HEK293T (cell line): ENCODE measurements at regions not wholly inside any gene's neighbourhood (a gene's known extent, or its start where the extent isn't known, plus 50 kb on each side); places are given as distances from the start of the nearest gene placed in this dataset.

Experiments
- CTCF ChIA-PET: fragments of 350-600 bp; formaldehyde crosslinking; extraction: SDS; loops from one replicate; lab custom pipeline; 2021; ENCODE audit warnings: antibody characterized with exemption, inconsistent platforms; lab: Yijun Ruan, JAX
- POLR2A ChIA-PET: fragments of 350-600 bp; formaldehyde crosslinking; extraction: SDS; loops from one replicate; lab custom pipeline; 2020; ENCODE audit warnings: antibody characterized with exemption, inconsistent platforms; lab: Yijun Ruan, JAX
- DNase-seq: peaks from one replicate; pipeline ENCODE4 v3.0.0; 2012; ENCODE audit warnings: mixed read lengths; ENCODE audit errors: extremely low spot score
- ARNT ChIP-seq: fragments of 450-650 bp; IDR thresholded peaks from 2 replicates; pipeline ENCODE4 v1.6.1; 2017; ENCODE audit warnings: mild to moderate bottlenecking
- BHLHE40 ChIP-seq: fragments of 450-650 bp; IDR thresholded peaks from 2 replicates; pipeline ENCODE4 v1.6.1; 2016; ENCODE audit warnings: mild to moderate bottlenecking, moderate library complexity, borderline replicate concordance
- CTBP1 ChIP-seq: fragments of 450-650 bp; IDR thresholded peaks from 2 replicates; pipeline ENCODE4 v1.6.1; 2016; ENCODE audit warnings: borderline replicate concordance
- ELF4 ChIP-seq: fragments of 450-650 bp; IDR thresholded peaks from 2 replicates; pipeline ENCODE4 v1.6.1; 2017; ENCODE audit warnings: antibody characterized with exemption
- FOXA1 ChIP-seq: fragments of 450-650 bp; IDR thresholded peaks from 2 replicates; pipeline ENCODE4 v1.6.1; 2016; ENCODE audit warnings: mild to moderate bottlenecking
- FOXK2 ChIP-seq: fragments of 450-650 bp; IDR thresholded peaks from 2 replicates; pipeline ENCODE4 v1.6.1; 2016; ENCODE audit warnings: mild to moderate bottlenecking
- FOXM1 ChIP-seq: fragments of 450-650 bp; IDR thresholded peaks from 2 replicates; pipeline ENCODE4 v1.6.1; 2017; ENCODE audit warnings: mild to moderate bottlenecking, borderline replicate concordance
- HDGF ChIP-seq: fragments of 450-650 bp; IDR thresholded peaks from 2 replicates; pipeline ENCODE4 v1.6.1; 2017; ENCODE audit warnings: antibody characterized with exemption, borderline replicate concordance
- L3MBTL2 ChIP-seq: fragments of 450-650 bp; conservative IDR thresholded peaks from 2 replicates; pipeline ENCODE4 v1.6.1; 2016; ENCODE audit warnings: mild to moderate bottlenecking
- LEF1 ChIP-seq: fragments of 450-650 bp; IDR thresholded peaks from 2 replicates; pipeline ENCODE4 v1.6.1; 2017; ENCODE audit warnings: mild to moderate bottlenecking, borderline replicate concordance
- NFRKB ChIP-seq: fragments of 450-650 bp; IDR thresholded peaks from 2 replicates; pipeline ENCODE4 v1.6.1; 2016; ENCODE audit warnings: mild to moderate bottlenecking, moderate library complexity
- SP1 ChIP-seq: fragments of 450-650 bp; IDR thresholded peaks from 2 replicates; pipeline ENCODE4 v1.6.1; 2017
- SUZ12 ChIP-seq: fragments of 450-650 bp; IDR thresholded peaks from 2 replicates; pipeline ENCODE4 v1.6.1; 2016; ENCODE audit warnings: mild to moderate bottlenecking
- TARDBP ChIP-seq: fragments of 450-650 bp; IDR thresholded peaks from 2 replicates; pipeline ENCODE4 v1.6.1; 2016
- ZNF384 ChIP-seq: fragments of 450-650 bp; IDR thresholded peaks from 2 replicates; pipeline ENCODE4 v1.6.1; 2016
- TF ChIP-seq, protein P1 (sequence below): fragments of 450-650 bp; IDR thresholded peaks from 2 replicates; pipeline ENCODE4 v1.6.1; 2016

DNA sequence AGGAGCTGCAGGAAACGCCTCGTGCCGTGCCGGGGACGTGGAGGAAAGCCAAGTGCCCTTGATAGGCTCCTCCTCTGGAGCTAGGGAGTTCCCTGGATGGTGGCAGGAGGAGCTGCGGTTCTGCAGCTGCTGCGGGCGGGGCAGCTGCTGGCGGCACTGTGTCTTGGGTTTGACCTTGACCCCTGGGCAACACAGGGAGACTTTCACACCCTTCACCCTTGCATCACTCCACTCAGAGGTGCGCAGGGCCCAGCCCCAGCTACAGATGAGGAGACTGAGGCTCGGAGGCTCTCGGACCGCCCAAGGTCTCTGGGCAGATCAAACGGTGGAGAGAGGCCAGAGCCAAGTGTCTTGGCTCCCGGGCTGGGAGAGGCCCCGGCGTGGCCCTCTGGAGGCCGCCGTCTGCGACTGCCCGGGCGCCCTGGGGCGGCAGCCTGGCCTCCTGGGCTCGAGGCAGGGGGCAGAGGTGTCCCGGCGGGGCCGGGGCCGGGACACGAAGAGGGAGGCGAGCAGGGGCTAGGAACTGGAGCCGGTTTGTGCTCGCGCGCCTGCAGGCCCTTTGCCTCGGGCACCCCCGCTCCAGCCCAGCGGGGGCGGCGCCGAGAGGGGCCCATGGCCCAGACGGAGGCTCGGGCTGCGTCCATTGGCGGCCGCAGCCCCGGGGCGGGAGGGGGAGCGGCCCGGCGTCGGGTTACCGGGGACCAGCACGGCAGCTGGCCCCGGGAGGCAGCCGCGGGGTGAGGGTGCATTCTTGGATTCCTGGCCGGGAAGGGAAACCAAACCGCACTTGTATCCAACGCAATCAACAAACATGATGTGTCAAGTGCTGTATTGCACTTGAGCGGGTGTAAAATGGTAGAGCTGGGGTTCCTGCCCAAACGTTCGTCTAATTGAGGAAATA lies 129.6 kb upstream of the SLC1A4 start:
- peak; percentile 61 for DNase-seq

GRCh38 chr2:64860276-64860885 lies 128.8 kb upstream of the SLC1A4 start:
- no peak for TF ChIP-seq FOXK2
- TF ChIP-seq L3MBTL2 = no peak
- no peak for TF ChIP-seq HDGF
- POLR2A ChIA-PET = interaction anchor here (0.7 to 2.5 kb wide), 3 partner anchors 93 to 209 kb away, joined by 3 to 8 read pairs (median 7); partner anchors contain the start of gene SERTAD2
- no peak for DNase-seq
- CTCF ChIA-PET = no interaction called here

More for the DNA sequence above, 129.6 kb upstream of the SLC1A4 start:
- TF ChIP-seq FOXK2 (no peak), L3MBTL2 (peak; percentile 65)
- ChIA-PET POLR2A (interaction anchor here (0.7 to 2.5 kb wide), 9 partner anchors 21 to 251 kb away, joined by 3 to 8 read pairs (median 4); partner anchors contain the start of genes CEP68 and SERTAD2), CTCF (interaction anchor here (0.9 to 1.2 kb wide), 2 partner anchors 28 to 211 kb away, joined by 3 read pairs; no protein-coding TSS in a partner anchor)

DNA sequence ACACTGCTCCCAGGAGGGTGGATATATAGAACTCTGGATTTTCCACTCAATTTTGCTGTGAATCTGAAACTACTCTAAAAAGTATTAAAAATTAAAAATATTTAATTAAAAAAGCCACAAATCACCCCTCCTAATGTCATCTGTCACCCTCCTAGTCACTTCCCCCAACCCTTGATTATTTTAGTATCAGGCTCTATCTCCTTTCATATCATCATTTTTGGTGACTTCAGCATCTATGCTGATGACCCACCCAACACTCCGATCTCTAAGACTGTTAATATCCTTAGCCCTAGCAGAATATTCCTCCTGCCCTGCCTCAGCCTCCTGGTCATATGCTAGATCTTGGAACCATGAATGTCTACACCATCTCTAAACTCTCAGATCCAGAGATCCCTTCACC lies 128.3 kb upstream of the SLC1A4 start:
- DNase-seq = no peak
- POLR2A ChIA-PET = no interaction called here
- CTCF ChIA-PET = interaction anchor here (0.7 kb wide), 1 partner anchor 321 kb away, joined by 4 read pairs; no protein-coding TSS in a partner anchor

DNA sequence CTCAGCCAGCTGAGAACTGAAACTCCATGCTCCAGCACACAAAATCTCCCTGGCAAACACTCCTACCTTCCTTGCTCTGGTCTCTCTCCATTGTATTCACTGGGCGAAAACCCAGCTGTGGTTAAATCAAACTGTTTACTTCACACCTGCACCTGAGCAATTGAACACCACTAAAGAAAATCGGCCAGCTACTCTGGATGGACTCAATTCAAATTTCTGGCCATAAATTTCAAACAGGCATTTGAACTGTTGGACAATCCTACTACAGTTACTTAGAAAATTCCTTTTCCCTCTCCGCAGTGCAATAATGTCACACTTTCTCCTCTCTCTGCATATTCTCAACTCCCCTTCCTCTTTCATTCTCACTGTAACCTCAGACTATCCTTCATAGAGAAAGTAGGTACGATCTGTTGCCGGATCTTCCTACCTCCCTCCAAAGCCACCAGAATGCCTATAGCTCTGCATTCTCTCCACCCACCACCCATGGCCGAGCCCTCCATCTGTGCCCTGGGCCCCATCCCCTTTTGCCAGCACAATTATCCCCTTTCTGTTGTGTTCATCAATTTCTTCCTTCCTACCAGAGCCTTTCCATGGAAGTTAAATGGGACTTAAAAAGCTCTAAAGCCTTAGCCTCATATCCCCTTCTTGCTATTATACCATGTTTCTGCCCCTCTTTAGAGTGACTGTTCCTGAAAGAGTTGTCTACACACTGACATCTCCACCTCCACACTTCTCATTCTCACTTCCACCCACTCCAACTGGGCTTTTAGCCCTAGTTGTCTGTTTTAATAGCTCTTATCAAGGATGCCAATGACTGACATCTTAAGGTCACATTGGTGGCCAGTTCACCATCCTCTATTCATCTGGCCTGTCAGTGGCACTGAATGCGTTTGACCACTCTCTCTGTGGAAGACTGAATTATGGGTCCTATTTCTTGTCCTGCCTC lies 127.5 kb upstream of the SLC1A4 start:
- ChIA-PET POLR2A (interaction anchor here (0.7 kb wide), 1 partner anchor 62 kb away, joined by 3 read pairs; no protein-coding TSS in a partner anchor), CTCF (interaction anchor here (0.6 to 0.7 kb wide), 2 partner anchors 134 to 322 kb away, joined by 3 to 4 read pairs; no protein-coding TSS in a partner anchor)
- TF ChIP-seq NFRKB (no peak), BHLHE40 (no peak), ZNF384 (no peak)
- no peak for DNase-seq

More for the DNA sequence above, 128.3 kb upstream of the SLC1A4 start:
- no peak for TF ChIP-seq CTBP1
- no peak for TF ChIP-seq TARDBP
- no peak for TF ChIP-seq BHLHE40
- TF ChIP-seq L3MBTL2 = no peak
- TF ChIP-seq ARNT = no peak
- no peak for TF ChIP-seq HDGF
- no peak for TF ChIP-seq NFRKB
- TF ChIP-seq FOXM1 = no peak
- TF ChIP-seq FOXA1 = no peak
- no peak for TF ChIP-seq ELF4

DNA sequence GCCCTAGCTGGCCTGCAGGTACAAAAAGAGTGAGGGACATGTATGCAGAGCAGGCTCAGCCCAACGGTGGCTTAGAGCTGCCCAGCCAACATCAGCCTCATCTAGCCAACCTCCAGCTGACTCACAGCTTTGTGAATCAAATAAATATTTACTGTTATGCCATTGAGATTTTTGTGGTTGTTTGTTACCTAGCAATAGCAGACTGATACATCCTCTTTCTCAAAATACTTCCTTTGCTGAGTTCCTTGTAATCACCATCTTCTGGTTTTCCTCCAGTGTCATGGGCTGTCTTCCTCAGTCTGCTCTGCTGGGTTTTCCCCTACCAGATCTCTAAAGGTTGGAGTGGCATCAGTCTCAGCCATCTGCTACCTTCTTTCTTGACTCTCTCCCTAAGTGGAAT lies 126.6 kb upstream of the SLC1A4 start:
- POLR2A ChIA-PET = interaction anchor here (0.7 kb wide), 2 partner anchors 62 to 112 kb away, joined by 3 read pairs; no protein-coding TSS in a partner anchor
- no peak for DNase-seq
- CTCF ChIA-PET = no interaction called here
- TF ChIP-seq ZNF384 = no peak
- no peak for TF ChIP-seq L3MBTL2
- no peak for TF ChIP-seq ARNT
- TF ChIP-seq SUZ12 = no peak
- no peak for TF ChIP-seq LEF1
- no peak for TF ChIP-seq FOXM1
- TF ChIP-seq CTBP1 = no peak
- TF ChIP-seq FOXA1 = no peak
- no peak for TF ChIP-seq ELF4
- TF ChIP-seq, protein P1, sequence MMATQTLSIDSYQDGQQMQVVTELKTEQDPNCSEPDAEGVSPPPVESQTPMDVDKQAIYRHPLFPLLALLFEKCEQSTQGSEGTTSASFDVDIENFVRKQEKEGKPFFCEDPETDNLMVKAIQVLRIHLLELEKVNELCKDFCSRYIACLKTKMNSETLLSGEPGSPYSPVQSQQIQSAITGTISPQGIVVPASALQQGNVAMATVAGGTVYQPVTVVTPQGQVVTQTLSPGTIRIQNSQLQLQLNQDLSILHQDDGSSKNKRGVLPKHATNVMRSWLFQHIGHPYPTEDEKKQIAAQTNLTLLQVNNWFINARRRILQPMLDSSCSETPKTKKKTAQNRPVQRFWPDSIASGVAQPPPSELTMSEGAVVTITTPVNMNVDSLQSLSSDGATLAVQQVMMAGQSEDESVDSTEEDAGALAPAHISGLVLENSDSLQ = no peak
- no peak for TF ChIP-seq NFRKB

DNA sequence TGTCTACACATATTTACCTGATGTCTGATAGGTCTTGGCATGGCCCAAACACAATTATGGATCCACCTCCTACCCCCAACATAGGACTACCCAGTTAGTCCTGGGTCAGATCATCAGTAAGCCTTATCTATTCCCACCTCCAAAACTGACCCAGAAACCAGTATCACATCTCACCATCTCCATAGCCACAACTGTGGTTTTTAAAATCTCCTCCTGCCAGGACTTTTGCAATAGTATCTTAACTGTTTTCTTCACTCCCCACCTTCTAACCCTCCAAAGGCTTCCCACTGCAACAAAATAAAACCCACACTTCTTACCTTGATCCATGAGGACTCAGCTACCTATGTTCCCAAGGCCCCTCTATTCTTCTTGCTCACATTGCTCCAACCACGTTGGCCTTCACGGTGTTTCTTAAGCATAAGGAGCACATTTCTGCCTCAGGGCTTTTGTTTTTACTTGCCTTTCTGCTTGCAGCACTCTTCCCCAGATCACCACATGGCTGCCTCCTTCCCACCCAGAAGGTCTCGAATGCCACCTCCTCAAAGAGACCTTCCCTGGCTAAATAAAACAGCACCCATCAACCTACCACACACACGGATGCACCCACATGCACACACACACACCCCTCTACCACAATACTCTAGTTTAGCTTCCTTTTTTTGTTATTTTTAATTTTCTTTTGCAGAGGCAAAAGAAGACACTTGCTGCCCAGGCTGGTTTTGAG lies 125.9 kb upstream of the SLC1A4 start:
- no peak for DNase-seq
- POLR2A ChIA-PET = interaction anchor here (0.7 to 1.1 kb wide), 2 partner anchors 112 kb away, joined by 3 read pairs; no protein-coding TSS in a partner anchor
- TF ChIP-seq FOXA1 = no peak
- TF ChIP-seq SUZ12 = no peak
- TF ChIP-seq SP1 = no peak
- TF ChIP-seq NFRKB = no peak
- TF ChIP-seq LEF1 = no peak
- no peak for TF ChIP-seq ARNT
- TF ChIP-seq ZNF384 = no peak
- TF ChIP-seq CTBP1 = no peak
- TF ChIP-seq L3MBTL2 = no peak
- no peak for TF ChIP-seq ELF4
- TF ChIP-seq, protein P1 = no peak
- no peak for TF ChIP-seq TARDBP
- CTCF ChIA-PET = interaction anchor here (0.5 kb wide), 1 partner anchor 1305 kb away, joined by 4 read pairs; no protein-coding TSS in a partner anchor
